ENCODE measurements at regions not wholly inside any gene's neighbourhood (a gene's known extent, or its start where the extent isn't known, plus 50 kb on each side); places are given as distances from the start of the nearest gene placed in this dataset.

GRCh38 chrX:118189000-118189399 lies 72.4 kb upstream of the KLHL13 start:
- intact Hi-C loops (cut with micrococcal nuclease), result no loop called here
- H4K20me1 ChIP-seq (replicated peaks; ENCODE audit: control insufficient read depth, insufficient read depth, low read length), result no peaks in the 10 kb centered on the region
- 0% methylated on average over 3 of the region's 3 CpGs for WGBS (ENCODE audit: insufficient coverage, low coverage, missing lambda C conversion rate)
- H3K4me1 ChIP-seq (replicated peaks in 1 of 2; ENCODE audit: control insufficient read depth in 2 of 2, insufficient read depth in 2 of 2, low read length in 2 of 2), result no peaks in the 10 kb centered on the region
- H3K4me2 ChIP-seq (ENCODE audit: insufficient read depth, low read length), result no peak overlapping the region
- no peaks in the 10 kb centered on the region for H3K79me2 ChIP-seq (ENCODE audit: control insufficient read depth, insufficient read depth, low read length)
- BruUV-seq (replicated peaks), result no TSS peak
- FAIRE-seq, result no peak
- in situ Hi-C loops (cut with MboI), result no loop called here
- DNase-seq (ENCODE audit: extremely low read depth in 1 of 4, low spot score in 3 of 4), result no peak
- no peak for ATAC-seq
- TF ChIP-seq MEF2D (tag; conservative IDR thresholded peaks at IDR 0.05; ENCODE audit: low read depth) (peak; percentile 67; the same call in 1 of the 2 replicates), ZBTB40 (IDR thresholded peaks at IDR 0.05) (no peak), ZBTB40 (CRISPR knock-in tag; IDR thresholded peaks at IDR 0.05) (no peak), CBX1 (IDR thresholded peaks at IDR 0.05; ENCODE audit: low read depth) (no peak)
- H3K27ac ChIP-seq (ENCODE audit: extremely low read depth, low read depth, low read length), result no peak overlapping the region
- POLR2A ChIA-PET, result no interaction called here
- no peaks in the 10 kb centered on the region for H3K9me1 ChIP-seq (ENCODE audit: control insufficient read depth, insufficient read depth, low read length)
- H3K27me3 ChIP-seq (ENCODE audit: control insufficient read depth in 2 of 2, insufficient read depth in 2 of 2, low read length in 2 of 2), result no peaks in the 10 kb centered on the region
- no peak overlapping the region for H3K9ac ChIP-seq (ENCODE audit: insufficient read depth in 1 of 2, low read depth in 2 of 2, low read length in 2 of 2)
- CTCF ChIA-PET (ENCODE audit: low intra/inter-chr PET ratio), result no interaction called here
- H3K9me3 ChIP-seq (replicated peaks; ENCODE audit: control insufficient read depth, insufficient read depth, low read depth, low read length), result no peaks in the 10 kb centered on the region
- no peak overlapping the region for H3K4me3 ChIP-seq
- no peak overlapping the region for H2AFZ ChIP-seq (ENCODE audit: low read depth, low read length)
- no peaks in the 10 kb centered on the region for H3K36me3 ChIP-seq (ENCODE audit: control insufficient read depth, insufficient read depth, low read length)
